CD4-positive, alpha-beta T cell (primary cell): ENCODE measurements at regions not wholly inside any gene's neighbourhood (a gene's known extent, or its start where the extent isn't known, plus 50 kb on each side); places are given as distances from the start of the nearest gene placed in this dataset.

Source experiments
- ATAC-seq: fragments of 200-7000 bp; cut with Tn5 transposase; one replicate; pipeline ENCODE4 v1.10.0; 2022; ENCODE audit warnings: mild to moderate bottlenecking; ENCODE audit not compliant: poor library complexity
- CTCF ChIA-PET: fragments of 350-600 bp; sonication (Branson Sonifier 250); formaldehyde crosslinking; loops from one replicate; lab custom pipeline; 2021; ENCODE audit warnings: antibody characterized with exemption, inconsistent platforms; lab: Charles Lee
- POLR2A ChIA-PET: fragments of 350-600 bp; sonication (Branson Sonifier 250); formaldehyde crosslinking; loops from one replicate; lab custom pipeline; 2021; ENCODE audit warnings: antibody characterized with exemption, inconsistent platforms; lab: Charles Lee
- DNase-seq, 14 experiments: peaks; one replicate each; pipeline ENCODE4 v3.0.0-alpha.2; 2013 to 2020; ENCODE audit warnings: mixed read lengths in 2 of 14
- H3K27ac ChIP-seq, 2 donors: one replicate each; pipeline versions ENCODE4 v1.5.1 to v1.7.0; 2013; ENCODE audit warnings: low read length in 2 of 2, low read depth in 1 of 2, mild to moderate bottlenecking in 1 of 2
- H3K27me3 ChIP-seq, 2 experiments: 1 replicate in 1 of 2; 2 replicates in 1 of 2; pipeline versions ENCODE4 v1.6.1 to v1.7.0; 2013; ENCODE audit warnings: low read length in 2 of 2, control low read depth in 1 of 2, mild to moderate bottlenecking in 1 of 2, moderate library complexity in 1 of 2; ENCODE audit not compliant: insufficient read depth in 2 of 2, control insufficient read depth in 1 of 2
- H3K36me3 ChIP-seq: one replicate; pipeline ENCODE4 v1.6.1; 2013; ENCODE audit warnings: low read length, control low read depth; ENCODE audit not compliant: insufficient read depth
- H3K4me1 ChIP-seq: one replicate; pipeline ENCODE4 v1.6.1; 2013; ENCODE audit warnings: low read length, control low read depth; ENCODE audit not compliant: insufficient read depth
- H3K4me3 ChIP-seq: one replicate; pipeline ENCODE4 v1.5.1; 2013; ENCODE audit warnings: mild to moderate bottlenecking, low read length, moderate library complexity
- H3K9me3 ChIP-seq, 2 experiments: 1 replicate in 1 of 2; 2 replicates in 1 of 2; pipeline versions ENCODE4 v1.6.1 to v1.7.0; 2013; ENCODE audit warnings: low read length in 2 of 2, mild to moderate bottlenecking in 2 of 2, control low read depth in 1 of 2, moderate library complexity in 1 of 2; ENCODE audit not compliant: control insufficient read depth in 1 of 2, insufficient read depth in 1 of 2
- H3K27ac Mint-ChIP-seq: one replicate; pipeline ENCODE4 v1.8.0; 2020; ENCODE audit warnings: mixed read lengths
- H3K27me3 Mint-ChIP-seq: one replicate; pipeline ENCODE4 v1.8.0; 2021; ENCODE audit warnings: mixed read lengths
- H3K36me3 Mint-ChIP-seq: one replicate; pipeline ENCODE4 v1.8.0; 2021; ENCODE audit warnings: low read depth, mixed read lengths
- H3K4me1 Mint-ChIP-seq: one replicate; pipeline ENCODE4 v1.8.0; 2021; ENCODE audit warnings: low read depth, mixed read lengths
- H3K4me3 Mint-ChIP-seq: one replicate; pipeline ENCODE4 v1.8.0; 2020; ENCODE audit warnings: mild to moderate bottlenecking, mixed read lengths
- H3K9me3 Mint-ChIP-seq: one replicate; pipeline ENCODE4 v1.8.0; 2020; ENCODE audit warnings: mixed read lengths
- CTCF ChIP-seq: fragments of 200-600 bp; IDR thresholded peaks from one replicate; pipeline ENCODE4 v1.8.0; 2022; ENCODE audit warnings: antibody characterized with exemption, mild to moderate bottlenecking
- intact Hi-C, 2 experiments: fragments of 100-400 bp; cut with DNase I in 1 of 2; cut with micrococcal nuclease in 1 of 2; formaldehyde crosslinking; loops; one replicate each; pipeline versions ENCODE4 v1.15.1 to v1.9.0; 2023 to 2025; cut with DNase I, micrococcal nuclease

- no peaks in the 10 kb centered on the region for H3K9me3 ChIP-seq
- POLR2A ChIA-PET = no interaction called here
- Mint-ChIP-seq H3K9me3 (no peaks in the 10 kb centered on the region), H3K4me3 (no peak overlapping the region), H3K36me3 (no peaks in the 10 kb centered on the region), H3K27ac (no peak overlapping the region), H3K4me1 (no peaks in the 10 kb centered on the region), H3K27me3 (no peaks in the 10 kb centered on the region)
- no peaks in the 10 kb centered on the region for H3K36me3 ChIP-seq
- CTCF ChIA-PET = no interaction called here
- intact Hi-C loops = no loop called here
- no peak overlapping the region for H3K4me3 ChIP-seq
- H3K4me1 ChIP-seq = no peaks in the 10 kb centered on the region
- H3K27me3 ChIP-seq = no peaks in the 10 kb centered on the region
- TF ChIP-seq CTCF = no peak
- H3K27ac ChIP-seq = no peak overlapping the region
- DNase-seq (no peak), ATAC-seq (no peak)
These were observed 764.5 kb downstream of the TRIB2 start for GRCh38 chr2:13481201-13481600.

GRCh38 chr2:13485256-13485655 is 768.5 kb downstream of the TRIB2 start:
- Histone ChIP-seq H3K36me3 (no peaks in the 10 kb centered on the region), H3K9me3 (no peaks in the 10 kb centered on the region), H3K27me3 (no peaks in the 10 kb centered on the region), H3K4me1 (no peaks in the 10 kb centered on the region), H3K27ac (no peak overlapping the region), H3K4me3 (no peak overlapping the region)
- DNase-seq (no peak), ATAC-seq (no peak)
- no peaks in the 10 kb centered on the region for H3K36me3 Mint-ChIP-seq
- CTCF ChIA-PET = no interaction called here
- no peak overlapping the region for H3K27ac Mint-ChIP-seq
- no peak overlapping the region for H3K4me3 Mint-ChIP-seq
- POLR2A ChIA-PET = no interaction called here
- H3K9me3 Mint-ChIP-seq = peaks cover 4% of the 10 kb centered on the region
- no peaks in the 10 kb centered on the region for H3K27me3 Mint-ChIP-seq
- intact Hi-C loops = no loop called here
- TF ChIP-seq CTCF = no peak
- H3K4me1 Mint-ChIP-seq = no peaks in the 10 kb centered on the region

- Mint-ChIP-seq H3K27me3 (no peaks in the 10 kb centered on the region), H3K27ac (no peak overlapping the region), H3K9me3 (peaks cover 4% of the 10 kb centered on the region), H3K4me3 (no peak overlapping the region), H3K36me3 (no peaks in the 10 kb centered on the region), H3K4me1 (no peaks in the 10 kb centered on the region)
- Histone ChIP-seq H3K4me3 (no peak overlapping the region), H3K9me3 (no peaks in the 10 kb centered on the region), H3K4me1 (no peaks in the 10 kb centered on the region), H3K27ac (no peak overlapping the region), H3K36me3 (no peaks in the 10 kb centered on the region), H3K27me3 (no peaks in the 10 kb centered on the region)
- TF ChIP-seq CTCF = no peak
- ChIA-PET CTCF (no interaction called here), POLR2A (no interaction called here)
- no peak for DNase-seq
- intact Hi-C loops = no loop called here
- ATAC-seq = no peak
These were observed 772.2 kb downstream of the TRIB2 start for GRCh38 chr2:13488965-13489364.
